ENCODE measurements at regions not wholly inside any gene's neighbourhood (a gene's known extent, or its start where the extent isn't known, plus 50 kb on each side); places are given as distances from the start of the nearest gene placed in this dataset.

- TF ChIP-seq TAF1 (IDR thresholded peaks at IDR 0.05; ENCODE audit: low read depth) (no peak), REST (IDR thresholded peaks at IDR 0.05; ENCODE audit: low read depth) (no peak), RAD21 (IDR thresholded peaks at IDR 0.05; ENCODE audit: low read depth) (no peak), CREB1 (IDR thresholded peaks at IDR 0.05; ENCODE audit: low read depth) (no peak), FOXM1 (IDR thresholded peaks at IDR 0.05; ENCODE audit: borderline replicate concordance, low read depth) (no peak), MAX (IDR thresholded peaks at IDR 0.05) (no peak), YY1 (IDR thresholded peaks at IDR 0.05; ENCODE audit: low read depth) (no peak), EGR1 (IDR thresholded peaks at IDR 0.05) (no peak)
Measured at GRCh38 chr1:81588149-81588548, 212.6 kb upstream of the ADGRL2 start.

GRCh38 chr1:81587426-81587825 lies 213.3 kb upstream of the ADGRL2 start:
- TF ChIP-seq ZBTB7A (IDR thresholded peaks at IDR 0.05; ENCODE audit: low read depth) (no peak), EP300 (IDR thresholded peaks at IDR 0.05; ENCODE audit: borderline replicate concordance) (no peak), TAF1 (IDR thresholded peaks at IDR 0.05; ENCODE audit: low read depth) (no peak), EGR1 (IDR thresholded peaks at IDR 0.05) (no peak), YY1 (IDR thresholded peaks at IDR 0.05; ENCODE audit: low read depth) (no peak), TEAD4 (IDR thresholded peaks at IDR 0.05) (no peak), CEBPB (IDR thresholded peaks at IDR 0.05) (no peak), CREB1 (IDR thresholded peaks at IDR 0.05; ENCODE audit: low read depth) (no peak), USF1 (IDR thresholded peaks at IDR 0.05) (no peak), REST (IDR thresholded peaks at IDR 0.05; ENCODE audit: low read depth) (no peak), MAX (IDR thresholded peaks at IDR 0.05) (no peak), RAD21 (IDR thresholded peaks at IDR 0.05; ENCODE audit: low read depth) (no peak), NFIC (IDR thresholded peaks at IDR 0.05) (no peak), TCF12 (IDR thresholded peaks at IDR 0.05; ENCODE audit: low read depth) (no peak), FOXM1 (IDR thresholded peaks at IDR 0.05; ENCODE audit: borderline replicate concordance, low read depth) (no peak)

GRCh38 chr1:81585371-81585770 lies 215.4 kb upstream of the ADGRL2 start:
- TF ChIP-seq TAF1 (IDR thresholded peaks at IDR 0.05; ENCODE audit: low read depth) (no peak), TEAD4 (IDR thresholded peaks at IDR 0.05) (no peak), USF1 (IDR thresholded peaks at IDR 0.05) (no peak), REST (IDR thresholded peaks at IDR 0.05; ENCODE audit: low read depth) (no peak), CREB1 (IDR thresholded peaks at IDR 0.05; ENCODE audit: low read depth) (no peak), TCF12 (IDR thresholded peaks at IDR 0.05; ENCODE audit: low read depth) (no peak), ZBTB7A (IDR thresholded peaks at IDR 0.05; ENCODE audit: low read depth) (no peak), EGR1 (IDR thresholded peaks at IDR 0.05) (no peak), YY1 (IDR thresholded peaks at IDR 0.05; ENCODE audit: low read depth) (no peak), NFIC (IDR thresholded peaks at IDR 0.05) (no peak), MAX (IDR thresholded peaks at IDR 0.05) (no peak), CEBPB (IDR thresholded peaks at IDR 0.05) (no peak), FOXM1 (IDR thresholded peaks at IDR 0.05; ENCODE audit: borderline replicate concordance, low read depth) (no peak), RAD21 (IDR thresholded peaks at IDR 0.05; ENCODE audit: low read depth) (no peak), EP300 (IDR thresholded peaks at IDR 0.05; ENCODE audit: borderline replicate concordance) (no peak)

GRCh38 chr1:81584398-81584797 lies 216.3 kb upstream of the ADGRL2 start:
- TF ChIP-seq ZBTB7A (IDR thresholded peaks at IDR 0.05; ENCODE audit: low read depth) (no peak), RAD21 (IDR thresholded peaks at IDR 0.05; ENCODE audit: low read depth) (no peak), NFIC (IDR thresholded peaks at IDR 0.05) (no peak), TCF12 (IDR thresholded peaks at IDR 0.05; ENCODE audit: low read depth) (no peak), EP300 (IDR thresholded peaks at IDR 0.05; ENCODE audit: borderline replicate concordance) (no peak), MAX (IDR thresholded peaks at IDR 0.05) (no peak), YY1 (IDR thresholded peaks at IDR 0.05; ENCODE audit: low read depth) (no peak), FOXM1 (IDR thresholded peaks at IDR 0.05; ENCODE audit: borderline replicate concordance, low read depth) (no peak), EGR1 (IDR thresholded peaks at IDR 0.05) (no peak), CREB1 (IDR thresholded peaks at IDR 0.05; ENCODE audit: low read depth) (no peak), TAF1 (IDR thresholded peaks at IDR 0.05; ENCODE audit: low read depth) (no peak)
